22Rv1 (cell line): ENCODE measurements at regions not wholly inside any gene's neighbourhood (a gene's known extent, or its start where the extent isn't known, plus 50 kb on each side); places are given as distances from the start of the nearest gene placed in this dataset.

Experiments used
- ZFX ChIP-seq: fragments of 450-650 bp; IDR thresholded peaks from 2 replicates; pipeline ENCODE4 v1.6.1; 2017; ENCODE audit warnings: antibody characterized with exemption, borderline replicate concordance
- TF ChIP-seq, protein P1 (sequence below): fragments of 450-650 bp; IDR thresholded peaks from 2 replicates; pipeline ENCODE4 v1.5.1; 2017; ENCODE audit warnings: mild to moderate bottlenecking

GRCh38 chr6:78484198-78485064 is 382.9 kb upstream of the IRAK1BP1 start:
- TF ChIP-seq, protein P1, sequence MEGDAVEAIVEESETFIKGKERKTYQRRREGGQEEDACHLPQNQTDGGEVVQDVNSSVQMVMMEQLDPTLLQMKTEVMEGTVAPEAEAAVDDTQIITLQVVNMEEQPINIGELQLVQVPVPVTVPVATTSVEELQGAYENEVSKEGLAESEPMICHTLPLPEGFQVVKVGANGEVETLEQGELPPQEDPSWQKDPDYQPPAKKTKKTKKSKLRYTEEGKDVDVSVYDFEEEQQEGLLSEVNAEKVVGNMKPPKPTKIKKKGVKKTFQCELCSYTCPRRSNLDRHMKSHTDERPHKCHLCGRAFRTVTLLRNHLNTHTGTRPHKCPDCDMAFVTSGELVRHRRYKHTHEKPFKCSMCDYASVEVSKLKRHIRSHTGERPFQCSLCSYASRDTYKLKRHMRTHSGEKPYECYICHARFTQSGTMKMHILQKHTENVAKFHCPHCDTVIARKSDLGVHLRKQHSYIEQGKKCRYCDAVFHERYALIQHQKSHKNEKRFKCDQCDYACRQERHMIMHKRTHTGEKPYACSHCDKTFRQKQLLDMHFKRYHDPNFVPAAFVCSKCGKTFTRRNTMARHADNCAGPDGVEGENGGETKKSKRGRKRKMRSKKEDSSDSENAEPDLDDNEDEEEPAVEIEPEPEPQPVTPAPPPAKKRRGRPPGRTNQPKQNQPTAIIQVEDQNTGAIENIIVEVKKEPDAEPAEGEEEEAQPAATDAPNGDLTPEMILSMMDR = no peak
- TF ChIP-seq ZFX = no peak
